Parathyroid adenoma (tissue), 2 donors: ENCODE measurements at regions not wholly inside any gene's neighbourhood (a gene's known extent, or its start where the extent isn't known, plus 50 kb on each side); places are given as distances from the start of the nearest gene placed in this dataset.

Experiments used
- H2AFZ ChIP-seq: fragments of 300-600 bp; sonication (generic); one replicate; pipeline ENCODE4 v1.7.0; 2017; ENCODE audit warnings: antibody characterized with exemption, mild to moderate bottlenecking
- H3K27ac ChIP-seq: fragments of 300-600 bp; sonication (generic); one replicate; pipeline ENCODE4 v1.7.0; 2017
- H3K27me3 ChIP-seq: fragments of 300-600 bp; sonication (generic); one replicate; pipeline ENCODE4 v1.7.0; 2017; ENCODE audit warnings: low read length; ENCODE audit not compliant: control insufficient read depth, insufficient read depth
- H3K36me3 ChIP-seq: fragments of 300-600 bp; sonication (generic); one replicate; pipeline ENCODE4 v1.7.0; 2017; ENCODE audit warnings: low read length; ENCODE audit not compliant: control insufficient read depth, insufficient read depth
- H3K4me1 ChIP-seq: fragments of 300-600 bp; sonication (generic); one replicate; pipeline ENCODE4 v1.7.0; 2017; ENCODE audit warnings: control low read depth
- H3K4me2 ChIP-seq: fragments of 300-600 bp; sonication (generic); one replicate; pipeline ENCODE4 v1.7.0; 2017; ENCODE audit warnings: low read length
- H3K4me3 ChIP-seq: fragments of 300-600 bp; sonication (generic); one replicate; pipeline ENCODE4 v1.7.0; 2017; ENCODE audit warnings: low read depth, low read length
- H3K79me2 ChIP-seq: fragments of 300-600 bp; sonication (generic); one replicate; pipeline ENCODE4 v1.7.0; 2017; ENCODE audit warnings: control low read depth
- H3K9ac ChIP-seq: fragments of 300-600 bp; sonication (generic); one replicate; pipeline ENCODE4 v1.7.0; 2017; ENCODE audit warnings: mild to moderate bottlenecking
- H3K9me3 ChIP-seq: fragments of 300-600 bp; sonication (generic); one replicate; pipeline ENCODE4 v1.7.0; 2017; ENCODE audit warnings: low read length; ENCODE audit not compliant: control insufficient read depth
- TF ChIP-seq, protein P1 (sequence below): fragments of 300-600 bp; sonication (generic); IDR thresholded peaks from one replicate; pipeline ENCODE4 v1.7.0; 2017; ENCODE audit warnings: antibody characterized with exemption, mild to moderate bottlenecking
- donor health status: primary hyperparathyroidism.

GRCh38 chr5:173801006-173801405, 87.1 kb upstream of the CPEB4 start:
- Histone ChIP-seq H3K4me3 (no peak overlapping the region), H3K9ac (no peak overlapping the region), H3K27ac (no peak overlapping the region), H3K79me2 (peaks cover 2% of the 10 kb centered on the region), H2AFZ (no peak overlapping the region), H3K36me3 (no peaks in the 10 kb centered on the region), H3K4me1 (peaks cover 13% of the 10 kb centered on the region), H3K27me3 (no peaks in the 10 kb centered on the region), H3K4me2 (no peak overlapping the region), H3K9me3 (no peaks in the 10 kb centered on the region)
- TF ChIP-seq, protein P1, sequence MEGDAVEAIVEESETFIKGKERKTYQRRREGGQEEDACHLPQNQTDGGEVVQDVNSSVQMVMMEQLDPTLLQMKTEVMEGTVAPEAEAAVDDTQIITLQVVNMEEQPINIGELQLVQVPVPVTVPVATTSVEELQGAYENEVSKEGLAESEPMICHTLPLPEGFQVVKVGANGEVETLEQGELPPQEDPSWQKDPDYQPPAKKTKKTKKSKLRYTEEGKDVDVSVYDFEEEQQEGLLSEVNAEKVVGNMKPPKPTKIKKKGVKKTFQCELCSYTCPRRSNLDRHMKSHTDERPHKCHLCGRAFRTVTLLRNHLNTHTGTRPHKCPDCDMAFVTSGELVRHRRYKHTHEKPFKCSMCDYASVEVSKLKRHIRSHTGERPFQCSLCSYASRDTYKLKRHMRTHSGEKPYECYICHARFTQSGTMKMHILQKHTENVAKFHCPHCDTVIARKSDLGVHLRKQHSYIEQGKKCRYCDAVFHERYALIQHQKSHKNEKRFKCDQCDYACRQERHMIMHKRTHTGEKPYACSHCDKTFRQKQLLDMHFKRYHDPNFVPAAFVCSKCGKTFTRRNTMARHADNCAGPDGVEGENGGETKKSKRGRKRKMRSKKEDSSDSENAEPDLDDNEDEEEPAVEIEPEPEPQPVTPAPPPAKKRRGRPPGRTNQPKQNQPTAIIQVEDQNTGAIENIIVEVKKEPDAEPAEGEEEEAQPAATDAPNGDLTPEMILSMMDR: no peak

DNA sequence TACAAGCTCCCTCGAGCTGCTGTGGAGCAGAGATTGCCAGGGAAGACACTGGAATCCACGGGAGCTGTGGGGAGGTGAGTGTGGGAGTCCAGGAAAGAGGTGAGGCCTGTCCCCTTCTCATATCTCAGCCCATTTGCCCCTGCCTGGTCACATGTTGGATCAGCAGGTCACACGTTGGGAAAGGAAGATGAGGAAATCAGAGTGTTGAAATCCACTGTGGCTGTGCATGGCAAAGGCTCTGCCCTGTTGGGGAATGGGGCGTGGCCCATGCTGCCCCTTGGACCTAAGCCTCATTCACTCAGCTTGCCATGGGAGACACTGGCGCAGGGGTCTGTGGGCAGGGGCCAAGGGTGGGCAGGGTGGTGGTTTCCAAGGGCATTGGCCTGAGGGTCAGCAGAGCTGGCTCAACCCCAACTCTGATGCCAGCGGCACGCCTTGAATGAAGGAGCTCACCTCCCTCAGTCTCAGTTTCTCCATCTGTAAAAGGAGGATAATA, 85.4 kb upstream of the CPEB4 start:
- no peak overlapping the region for H3K27ac ChIP-seq
- H3K9ac ChIP-seq: no peak overlapping the region
- no peaks in the 10 kb centered on the region for H3K36me3 ChIP-seq
- H3K9me3 ChIP-seq: no peaks in the 10 kb centered on the region
- TF ChIP-seq, protein P1: no peak
- no peak overlapping the region for H3K4me2 ChIP-seq
- H2AFZ ChIP-seq: no peak overlapping the region
- H3K4me1 ChIP-seq: peaks cover 13% of the 10 kb centered on the region
- H3K4me3 ChIP-seq: no peak overlapping the region
- H3K27me3 ChIP-seq: no peaks in the 10 kb centered on the region
- peaks cover 2% of the 10 kb centered on the region for H3K79me2 ChIP-seq

GRCh38 chr5:173804579-173804978, 83.6 kb upstream of the CPEB4 start:
- TF ChIP-seq, protein P1: no peak
- H3K27ac ChIP-seq: no peak overlapping the region
- no peaks in the 10 kb centered on the region for H3K9me3 ChIP-seq
- H3K4me3 ChIP-seq: no peak overlapping the region
- no peak overlapping the region for H3K9ac ChIP-seq
- no peaks in the 10 kb centered on the region for H3K27me3 ChIP-seq
- H3K4me1 ChIP-seq: peaks cover 18% of the 10 kb centered on the region
- no peak overlapping the region for H2AFZ ChIP-seq
- H3K79me2 ChIP-seq: no peaks in the 10 kb centered on the region
- H3K36me3 ChIP-seq: no peaks in the 10 kb centered on the region
- no peak overlapping the region for H3K4me2 ChIP-seq

GRCh38 chr5:173806270-173807035, 81.7 kb upstream of the CPEB4 start:
- Histone ChIP-seq H3K79me2 (peaks cover 8% of the 10 kb centered on the region), H3K27ac (no peak overlapping the region), H3K27me3 (no peaks in the 10 kb centered on the region), H3K9ac (no peak overlapping the region), H3K4me2 (no peak overlapping the region), H3K4me1 (peaks cover 11% of the 10 kb centered on the region), H3K9me3 (no peaks in the 10 kb centered on the region), H2AFZ (no peak overlapping the region), H3K36me3 (no peaks in the 10 kb centered on the region), H3K4me3 (no peak overlapping the region)
- TF ChIP-seq, protein P1: no peak
